ENCODE measurements at regions not wholly inside any gene's neighbourhood (a gene's known extent, or its start where the extent isn't known, plus 50 kb on each side); places are given as distances from the start of the nearest gene placed in this dataset.

- H3K27ac Mint-ChIP-seq: no peak overlapping the region
- DNase-seq (ENCODE audit: low spot score): no peak
Observed at GRCh38 chr5:110342683-110343082, 383.8 kb downstream of the TMEM232 start.

GRCh38 chr5:110343616-110344015, 382.9 kb downstream of the TMEM232 start:
- H3K27ac Mint-ChIP-seq: no peak overlapping the region
- Histone ChIP-seq H4K20me1 (replicated peaks; ENCODE audit: insufficient read depth) (no peaks in the 10 kb centered on the region), H3K9me2 (ENCODE audit: insufficient read depth) (no peaks in the 10 kb centered on the region), H3K27me3 (ENCODE audit: insufficient read depth) (no peaks in the 10 kb centered on the region), H3K36me3 (ENCODE audit: insufficient read depth) (no peaks in the 10 kb centered on the region), H2AFZ (no peak overlapping the region), H3F3A (replicated peaks; ENCODE audit: low read depth) (no peaks in the 10 kb centered on the region), H3K79me2 (replicated peaks; ENCODE audit: insufficient read depth) (no peaks in the 10 kb centered on the region), H3K4me1 (ENCODE audit: insufficient read depth) (no peaks in the 10 kb centered on the region; the same call in 1 of the 2 replicates), H3K4me3 (no peak overlapping the region), H3K27ac (ENCODE audit: low read depth) (no peak overlapping the region), H3K4me2 (no peak overlapping the region)
- peaks cover 13% of the 10 kb centered on the region for H3K4me1 Mint-ChIP-seq
- no peaks in the 10 kb centered on the region for H3K36me3 Mint-ChIP-seq (ENCODE audit: low read depth)
- H3K27me3 Mint-ChIP-seq (ENCODE audit: insufficient read depth, low read depth, poor library complexity): peaks cover 3% of the 10 kb centered on the region
- no peak for DNase-seq (ENCODE audit: low spot score)
- no peak overlapping the region for H3K4me3 Mint-ChIP-seq
- ATAC-seq: no peak
- no peaks in the 10 kb centered on the region for H3K9me3 Mint-ChIP-seq
- TF ChIP-seq EZH2 (IDR thresholded peaks at IDR 0.05; ENCODE audit: low read depth, unreplicated experiment) (no peak), CTCF (conservative IDR thresholded peaks at IDR 0.05; ENCODE audit: low read depth in 2 of 2) (no peak), NANOG (IDR thresholded peaks at IDR 0.05; ENCODE audit: borderline replicate concordance) (no peak), ZNF462 (CRISPR knock-in tag; IDR thresholded peaks at IDR 0.05) (no peak), POLR2AphosphoS5 (IDR thresholded peaks at IDR 0.05; ENCODE audit: low read depth) (no peak), JUNB (IDR thresholded peaks at IDR 0.05; ENCODE audit: unreplicated experiment) (no peak), ZNF331 (CRISPR knock-in tag; IDR thresholded peaks at IDR 0.05; ENCODE audit: low read depth) (no peak), ETS1 (IDR thresholded peaks at IDR 0.05) (no peak), CREB1 (CRISPR knock-in tag; IDR thresholded peaks at IDR 0.05; ENCODE audit: low read depth) (no peak), ZNF114 (CRISPR knock-in tag; IDR thresholded peaks at IDR 0.05) (no peak)

More at GRCh38 chr5:110342683-110343082, 383.8 kb downstream of the TMEM232 start:
- peaks cover 12% of the 10 kb centered on the region for H3K4me1 Mint-ChIP-seq
- Histone ChIP-seq H3K4me1 (ENCODE audit: insufficient read depth) (no peaks in the 10 kb centered on the region; the same call in 1 of the 2 replicates), H3K4me2 (no peak overlapping the region), H3K36me3 (ENCODE audit: insufficient read depth) (no peaks in the 10 kb centered on the region), H3F3A (replicated peaks; ENCODE audit: low read depth) (no peaks in the 10 kb centered on the region), H3K27ac (ENCODE audit: low read depth) (no peak overlapping the region), H3K79me2 (replicated peaks; ENCODE audit: insufficient read depth) (no peaks in the 10 kb centered on the region), H3K27me3 (ENCODE audit: insufficient read depth) (no peaks in the 10 kb centered on the region), H3K4me3 (no peak overlapping the region), H2AFZ (no peak overlapping the region; the same call in 1 of the 2 replicates), H3K9me2 (ENCODE audit: insufficient read depth) (no peaks in the 10 kb centered on the region), H4K20me1 (replicated peaks; ENCODE audit: insufficient read depth) (no peaks in the 10 kb centered on the region)
- TF ChIP-seq STAT1 (IDR thresholded peaks at IDR 0.05; ENCODE audit: unreplicated experiment) (no peak), EZH2phosphoT487 (IDR thresholded peaks at IDR 0.05; ENCODE audit: unreplicated experiment) (no peak), ZNF331 (CRISPR knock-in tag; IDR thresholded peaks at IDR 0.05; ENCODE audit: low read depth) (no peak)
- H3K4me3 Mint-ChIP-seq: no peak overlapping the region
- ATAC-seq: no peak
- no peaks in the 10 kb centered on the region for H3K9me3 Mint-ChIP-seq
- no peaks in the 10 kb centered on the region for H3K36me3 Mint-ChIP-seq (ENCODE audit: low read depth)
- peaks cover 3% of the 10 kb centered on the region for H3K27me3 Mint-ChIP-seq (ENCODE audit: insufficient read depth, low read depth, poor library complexity)

All from GM23338 (cell line).